GM19240 (cell line): ENCODE measurements at regions not wholly inside any gene's neighbourhood (a gene's known extent, or its start where the extent isn't known, plus 50 kb on each side); places are given as distances from the start of the nearest gene placed in this dataset.

ENCODE experiments used
- DNase-seq: peaks from one replicate; pipeline ENCODE4 v3.0.0; 2011; ENCODE audit warnings: low spot score; ENCODE audit not compliant: insufficient read length

- no peak for DNase-seq
Observed at GRCh38 chr2:120622159-120622869, 113.4 kb upstream of the GLI2 start.

- DNase-seq = no peak
Observed at GRCh38 chr2:120622886-120623753, 112.5 kb upstream of the GLI2 start.

DNA sequence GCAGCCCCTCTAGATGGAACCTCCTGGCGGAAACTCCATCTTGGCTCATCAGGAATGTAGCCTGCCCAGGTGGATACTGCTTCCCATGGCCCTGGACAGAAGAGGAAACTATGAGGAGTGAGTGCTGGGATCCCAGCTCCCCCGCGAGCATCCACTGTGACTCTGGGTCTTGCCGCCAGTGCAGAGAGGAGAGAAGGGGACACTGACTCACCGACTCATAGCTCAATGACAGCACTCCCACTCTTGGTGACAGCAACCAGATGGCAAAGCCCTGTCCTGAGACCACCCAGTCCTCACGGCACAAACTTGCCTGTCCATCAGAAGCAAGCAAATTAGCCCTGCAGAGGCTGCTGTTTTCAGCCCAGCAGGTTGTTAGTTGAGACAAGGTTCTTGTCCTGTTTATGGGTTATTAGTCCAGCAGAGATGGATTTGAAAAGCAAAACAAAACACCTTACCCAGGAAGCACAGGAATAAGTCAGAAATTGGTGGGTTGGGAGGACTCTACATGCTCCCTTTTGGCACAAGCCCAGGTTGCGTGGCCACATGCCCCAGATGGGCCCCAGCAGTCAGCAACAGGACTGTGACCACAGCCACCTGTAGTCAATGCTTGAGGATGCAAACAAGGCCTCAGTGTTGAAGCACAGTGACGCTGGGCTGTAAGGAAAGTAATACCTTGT is 111.5 kb upstream of the GLI2 start:
- no peak for DNase-seq

- no peak for DNase-seq
Observed at GRCh38 chr2:120624738-120625446, 110.8 kb upstream of the GLI2 start.

DNA sequence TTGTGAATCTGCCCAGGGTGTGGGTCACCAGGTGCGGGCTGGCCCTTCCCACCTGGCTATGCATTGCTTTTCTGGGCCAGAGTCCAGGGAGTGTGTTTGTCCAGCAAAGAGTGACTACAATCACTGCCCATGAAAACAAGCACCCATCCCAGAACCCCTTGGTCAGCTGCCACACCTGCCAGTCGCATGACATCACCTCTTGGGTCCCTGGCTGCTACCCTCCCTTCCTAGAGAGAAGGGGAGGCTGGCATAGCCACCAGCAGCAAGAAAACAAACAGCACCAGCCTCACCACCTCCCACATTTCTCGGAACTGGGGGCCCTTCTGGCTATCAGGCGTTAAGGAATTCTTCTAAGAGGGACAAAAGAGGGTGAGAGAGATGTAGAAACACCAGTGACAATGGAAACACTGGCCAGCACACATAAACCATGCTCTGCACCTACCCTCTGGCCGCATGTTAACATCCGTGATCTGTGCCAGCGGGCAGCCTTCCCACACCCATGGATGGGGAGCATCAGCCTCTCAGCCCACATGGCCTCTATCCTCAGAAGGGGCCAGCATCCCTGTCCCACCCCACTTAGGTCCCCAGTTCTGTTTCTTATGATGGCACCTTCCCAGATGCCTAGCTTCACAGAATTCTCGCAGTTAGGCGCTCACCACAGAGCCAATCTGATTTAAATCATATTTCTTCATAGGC is 109.7 kb upstream of the GLI2 start:
- DNase-seq = no peak

GRCh38 chr2:120626566-120626965 is 109.1 kb upstream of the GLI2 start:
- no peak for DNase-seq

DNA sequence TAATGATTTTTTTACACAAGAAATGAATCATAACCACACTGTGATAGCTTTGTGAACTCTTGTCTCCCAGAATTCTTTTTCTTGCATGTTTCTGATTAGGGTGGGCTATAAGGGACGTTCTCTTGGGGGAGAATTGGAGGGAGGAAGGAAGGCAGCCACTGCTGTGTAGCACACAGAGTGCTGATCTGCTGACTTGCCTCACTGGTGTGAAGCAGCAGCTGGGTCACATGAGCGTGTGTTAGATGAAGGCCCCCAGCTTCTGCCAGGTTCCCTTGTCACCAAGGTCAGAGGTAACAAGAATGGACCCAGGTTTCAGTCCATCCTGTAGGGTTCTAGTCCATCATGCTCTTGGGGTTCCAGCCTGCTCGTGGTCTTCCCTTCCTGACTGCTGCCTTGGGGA is 107.4 kb upstream of the GLI2 start:
- DNase-seq = no peak

- no peak for DNase-seq
Observed at GRCh38 chr2:120629241-120629895, 106.3 kb upstream of the GLI2 start.

DNA sequence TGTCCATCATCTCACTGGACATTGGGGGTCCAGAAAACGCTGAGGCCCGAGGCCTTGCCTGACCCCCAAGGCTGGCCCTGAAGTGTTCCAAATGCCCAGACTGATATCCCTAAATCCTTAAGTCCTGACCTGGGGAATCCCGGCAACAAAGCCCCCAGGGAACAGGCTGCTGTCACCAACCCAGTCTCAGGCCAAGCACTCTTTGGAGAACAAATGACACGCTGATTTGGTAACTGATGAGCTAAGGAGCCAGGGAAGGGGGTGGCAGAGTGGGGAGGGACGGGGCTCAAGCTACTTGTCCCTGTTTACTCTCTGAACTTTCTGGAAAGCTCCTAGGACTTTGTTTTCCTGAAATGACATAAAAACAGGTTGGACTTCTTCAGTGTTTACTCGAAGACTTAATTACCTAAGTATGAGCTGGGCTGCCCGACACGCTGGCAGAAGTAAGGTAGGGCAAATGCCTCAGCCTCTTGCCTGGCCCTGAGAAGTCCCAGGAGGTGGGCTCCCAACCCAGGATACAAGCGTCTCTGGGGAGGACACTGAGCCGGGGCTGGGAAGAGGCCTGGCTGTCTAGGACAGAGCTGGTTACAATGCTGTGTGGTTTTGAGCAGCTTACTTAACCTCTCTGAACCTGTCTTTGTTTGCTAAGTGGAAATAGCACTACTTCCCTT is 105.5 kb upstream of the GLI2 start:
- DNase-seq = no peak

DNA sequence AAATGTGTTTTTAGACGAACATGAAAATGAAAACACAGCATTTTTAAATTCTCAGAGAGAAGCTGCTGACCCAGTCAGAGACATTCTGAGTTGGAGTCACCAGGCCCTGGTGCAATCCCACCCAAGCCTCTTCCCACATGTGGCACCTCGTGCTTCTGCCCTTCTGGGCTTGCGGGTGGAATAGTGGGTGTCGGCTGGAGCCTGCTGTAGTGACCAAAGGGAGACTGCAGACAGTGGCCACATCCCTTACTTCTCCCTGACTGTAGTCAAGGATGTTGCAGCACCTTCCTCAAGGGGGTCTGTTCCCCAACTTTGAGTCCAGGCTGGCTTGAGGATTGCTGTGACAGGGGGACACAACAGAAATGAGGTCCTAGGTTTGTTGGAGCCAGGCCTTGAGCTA is 104.4 kb upstream of the GLI2 start:
- no peak for DNase-seq

DNA sequence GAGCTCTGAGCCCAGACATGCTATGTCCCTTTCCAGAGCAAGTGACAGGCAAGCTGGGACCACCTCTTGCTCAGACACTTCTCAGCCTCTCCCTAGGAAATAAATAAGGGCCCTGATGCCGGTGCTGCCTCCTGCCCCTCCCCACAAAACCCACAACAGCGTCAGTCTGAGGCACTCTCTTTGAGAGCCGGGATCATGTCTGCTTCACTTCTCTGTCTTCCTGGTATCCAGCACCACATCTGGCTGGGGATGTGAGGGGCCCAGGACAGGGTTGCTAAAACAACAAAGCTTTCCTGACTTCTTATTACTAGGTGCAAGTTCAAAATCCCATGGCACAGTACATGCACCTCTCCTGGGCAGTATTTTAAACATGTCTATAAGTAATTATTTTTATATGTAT is 103.9 kb upstream of the GLI2 start:
- no peak for DNase-seq

GRCh38 chr2:120632796-120633646 is 102.6 kb upstream of the GLI2 start:
- DNase-seq = no peak

GRCh38 chr2:120634533-120634932 is 101.1 kb upstream of the GLI2 start:
- no peak for DNase-seq

DNA sequence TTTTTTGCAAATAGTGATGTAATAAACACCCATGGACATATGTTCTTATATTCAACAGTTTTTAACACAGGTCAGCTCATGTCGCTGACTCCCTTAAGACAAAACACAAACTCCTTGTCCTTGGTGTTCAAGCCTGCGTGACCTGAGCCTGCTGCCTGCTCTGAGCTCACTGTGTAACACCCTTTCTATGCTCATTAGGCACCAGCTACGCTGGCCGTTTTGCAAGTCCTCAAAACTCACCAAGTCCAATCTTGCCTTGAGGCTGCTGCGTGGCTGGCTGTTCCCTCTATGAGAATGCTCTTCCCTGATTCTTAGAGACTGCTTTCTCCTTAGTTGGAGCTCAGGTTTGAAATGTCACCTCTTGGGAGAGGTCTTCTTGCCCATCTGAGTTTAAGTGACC is 100.5 kb upstream of the GLI2 start:
- DNase-seq = no peak

- DNase-seq = no peak
Observed at GRCh38 chr2:120637847-120638246, 97.8 kb upstream of the GLI2 start.

GRCh38 chr2:120638450-120638849 is 97.2 kb upstream of the GLI2 start:
- no peak for DNase-seq

DNA sequence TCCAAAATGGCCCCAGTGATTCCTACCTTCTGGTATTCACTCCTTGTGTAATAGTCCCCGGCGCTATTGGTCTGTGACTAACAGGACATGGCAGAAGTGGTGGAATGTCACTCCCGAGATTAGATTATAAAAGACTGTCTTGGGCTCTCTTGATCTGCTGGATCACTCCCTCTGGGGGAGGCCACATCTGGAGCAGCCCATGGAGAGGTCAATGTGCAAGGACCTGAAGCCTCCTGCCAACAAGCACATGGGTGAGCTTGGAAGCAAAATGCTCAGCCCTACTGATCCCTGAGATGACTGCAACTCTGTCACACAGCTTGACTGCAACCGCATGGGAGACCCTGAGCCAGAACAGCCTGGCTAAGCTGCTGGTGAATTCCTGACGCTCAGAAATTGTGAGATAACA is 94.3 kb upstream of the GLI2 start:
- DNase-seq = no peak

- no peak for DNase-seq
Observed at GRCh38 chr2:120642646-120643045, 93.0 kb upstream of the GLI2 start.

DNA sequence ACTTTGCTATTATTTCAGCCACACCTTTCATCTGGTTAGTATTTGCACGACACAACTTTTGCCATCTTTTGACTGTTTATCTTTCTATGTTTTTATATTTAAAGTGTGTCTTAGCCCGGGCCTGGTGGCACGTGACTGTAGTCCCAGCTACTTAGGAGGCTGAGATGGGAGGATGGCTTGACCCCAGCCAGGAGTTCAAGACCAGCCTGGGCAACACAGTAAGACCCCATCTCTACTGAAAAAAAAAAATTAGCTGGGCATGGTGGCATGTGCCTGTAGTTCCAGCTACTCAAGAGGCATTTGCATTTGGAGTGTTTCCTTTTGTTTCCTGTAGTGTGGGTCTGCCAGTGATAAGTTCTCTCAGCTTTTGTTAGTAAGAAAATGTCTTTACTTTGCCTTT is 88.7 kb upstream of the GLI2 start:
- no peak for DNase-seq
